K562 (cell line): ENCODE measurements at regions not wholly inside any gene's neighbourhood (a gene's known extent, or its start where the extent isn't known, plus 50 kb on each side); places are given as distances from the start of the nearest gene placed in this dataset.

Source experiments
- ATAC-seq: fragments of 200-7000 bp; cut with Tn5 transposase; 3 replicates; pipeline ENCODE4 v1.9.1; 2020; ENCODE audit warnings: moderate library complexity
- BruUV-seq: library from RNA; stranded (reverse); fragments of 400-500 nt; replicated peaks from 2 replicates; lab custom pipeline; 2021; lab: Mats Ljungman, UMichigan
- CTCF ChIA-PET: fragments of 300-600 bp; formaldehyde crosslinking; extraction: SDS; loops from one replicate; lab custom pipeline; 2021; ENCODE audit warnings: low intra/inter-chr PET ratio; lab: Yijun Ruan, JAX
- POLR2A ChIA-PET: fragments of 300-600, 350-650 bp; sonication (Branson Sonifier 250); formaldehyde crosslinking; extraction: SDS; loops from one replicate; lab custom pipeline; 2021; ENCODE audit warnings: antibody characterized with exemption, inconsistent platforms; lab: Yijun Ruan, JAX
- DNase-seq, 4 experiments: peaks; one replicate each; pipeline versions ENCODE4 v3.0.0 to v3.0.0-alpha.2; 2011 to 2018; ENCODE audit warnings: low spot score in 3 of 4, mixed read lengths in 3 of 4; ENCODE audit errors: extremely low read depth in 1 of 4
- FAIRE-seq: peaks from 2 replicates; lab custom pipeline; 2011; peaks lifted over from hg19 to GRCh38; lab: Jason Lieb, UNC
- H2AFZ ChIP-seq: 2 replicates; pipeline ENCODE4 v1.6.0; 2011; ENCODE audit warnings: low read depth, low read length, control low read depth, inconsistent platforms
- H3K27ac ChIP-seq: fragments of 200-600 bp; 3 replicates; pipeline ENCODE4 v1.8.0; 2011; ENCODE audit warnings: low read depth, mild to moderate bottlenecking, control low read depth, inconsistent platforms, low read length, moderate library complexity, mixed read lengths; ENCODE audit errors: extremely low read depth
- H3K27me3 ChIP-seq, 2 experiments: fragments of 300-600 bp in 1 of 2; 2 replicates in 1 of 2; 3 replicates in 1 of 2; pipeline versions ENCODE4 v1.6.0 to v1.8.0; 2011; ENCODE audit warnings: inconsistent platforms in 2 of 2, low read length in 2 of 2, mild to moderate bottlenecking in 1 of 2, mixed read lengths in 1 of 2, moderate library complexity in 1 of 2; ENCODE audit not compliant: control insufficient read depth in 2 of 2, insufficient read depth in 2 of 2
- H3K36me3 ChIP-seq: fragments of 300-600 bp; 3 replicates; pipeline ENCODE4 v1.8.0; 2011; ENCODE audit warnings: mild to moderate bottlenecking, low read length, inconsistent platforms; ENCODE audit not compliant: control insufficient read depth, insufficient read depth
- H3K4me1 ChIP-seq, 2 experiments: fragments of 200-600 bp in 1 of 2; replicated peaks in 1 of 2; 2 replicates in 1 of 2; 3 replicates in 1 of 2; pipeline versions ENCODE4 v1.5.1 to v1.8.0; 2011; ENCODE audit warnings: inconsistent platforms in 2 of 2, low read length in 2 of 2, mild to moderate bottlenecking in 1 of 2, mixed read lengths in 1 of 2, moderate library complexity in 1 of 2; ENCODE audit not compliant: control insufficient read depth in 2 of 2, insufficient read depth in 2 of 2
- H3K4me2 ChIP-seq: 2 replicates; pipeline ENCODE4 v1.6.1; 2011; ENCODE audit warnings: low read length, control low read depth, inconsistent platforms, mixed read lengths; ENCODE audit not compliant: insufficient read depth
- H3K4me3 ChIP-seq: fragments of 200-600 bp; sonication (generic), shearing (Covaris generic); 2 replicates; pipeline ENCODE4 v1.5.1; 2016; ENCODE audit warnings: control low read depth, inconsistent platforms
- H3K79me2 ChIP-seq: fragments of 200-600 bp; 3 replicates; pipeline ENCODE4 v1.8.0; 2011; ENCODE audit warnings: low read length, inconsistent platforms; ENCODE audit not compliant: control insufficient read depth, insufficient read depth
- H3K9ac ChIP-seq, 2 experiments: 2 replicates each; pipeline versions ENCODE4 v1.6.0 to v1.6.1; 2011; ENCODE audit warnings: low read depth in 2 of 2, low read length in 2 of 2, control low read depth in 1 of 2, inconsistent platforms in 1 of 2, mild to moderate bottlenecking in 1 of 2, mixed read lengths in 1 of 2; ENCODE audit not compliant: insufficient read depth in 1 of 2
- H3K9me1 ChIP-seq: one replicate; pipeline ENCODE4 v1.6.0; 2011; ENCODE audit warnings: inconsistent platforms, mild to moderate bottlenecking, low read length, moderate library complexity; ENCODE audit not compliant: control insufficient read depth, insufficient read depth
- H3K9me3 ChIP-seq: replicated peaks from 2 replicates; pipeline ENCODE4 v1.5.1; 2011; ENCODE audit warnings: low read depth, low read length, inconsistent platforms; ENCODE audit not compliant: control insufficient read depth, insufficient read depth
- H4K20me1 ChIP-seq: replicated peaks from 2 replicates; pipeline ENCODE4 v1.6.1; 2011; ENCODE audit warnings: low read length, inconsistent platforms, mixed read lengths; ENCODE audit not compliant: control insufficient read depth, insufficient read depth
- AFF1 ChIP-seq, 2 experiments: fragments of 450-650 bp; IDR thresholded peaks; 2 replicates each; pipeline ENCODE4 v1.6.1; 2018; ENCODE audit warnings: mild to moderate bottlenecking in 2 of 2, low read depth in 1 of 2; ENCODE audit not compliant: partially characterized antibody in 2 of 2
- CC2D1A ChIP-seq: fragments of 450-650 bp; IDR thresholded peaks from 2 replicates; pipeline ENCODE4 v1.6.1; 2017; ENCODE audit warnings: mild to moderate bottlenecking
- DLX4 ChIP-seq: fragments of 250-450 bp; sonication (Bioruptor Pico); IDR thresholded peaks from 2 replicates; pipeline ENCODE4 v1.6.1; 2021; ENCODE audit warnings: mild to moderate bottlenecking
- ELF2 ChIP-seq: fragments of 250-450 bp; sonication (Bioruptor Pico); IDR thresholded peaks from 2 replicates; pipeline ENCODE4 v1.5.0; 2021; ENCODE audit warnings: mild to moderate bottlenecking
- MECOM ChIP-seq: fragments of 250-450 bp; sonication (Bioruptor Pico); IDR thresholded peaks from 2 replicates; pipeline ENCODE4 v1.8.0; 2022; ENCODE audit warnings: inconsistent platforms
- MYBL2 ChIP-seq, 2 experiments: fragments of 450-650 bp in 1 of 2; sonication (generic) in 1 of 2; formaldehyde crosslinking in 1 of 2; IDR thresholded peaks; 2 replicates each; pipeline versions ENCODE4 v1.6.1 to v1.8.1; 2017 to 2022; ENCODE audit warnings: borderline replicate concordance in 1 of 2, inconsistent platforms in 1 of 2, low read depth in 1 of 2, mild to moderate bottlenecking in 1 of 2, missing genetic modification reagents in 1 of 2, moderate library complexity in 1 of 2
- NFYB ChIP-seq: IDR thresholded peaks from 2 replicates; pipeline ENCODE4 v1.6.1; 2011; ENCODE audit warnings: mild to moderate bottlenecking, moderate library complexity; ENCODE audit not compliant: insufficient read length; ENCODE audit errors: extremely low read depth
- PTTG1 ChIP-seq: fragments of 450-650 bp; IDR thresholded peaks from 2 replicates; pipeline ENCODE4 v1.6.1; 2016; ENCODE audit warnings: low read depth, mild to moderate bottlenecking, missing genetic modification characterization, missing compliant biosample characterization
- THRB ChIP-seq: fragments of 450-650 bp; formaldehyde crosslinking; conservative IDR thresholded peaks from 2 replicates; pipeline ENCODE4 v1.4.0; 2022; ENCODE audit warnings: mild to moderate bottlenecking, missing genetic modification characterization
- YY1 ChIP-seq, 3 experiments: IDR thresholded peaks; 2 replicates each; pipeline ENCODE4 v1.6.1; 2011; ENCODE audit warnings: low read length in 2 of 3, mild to moderate bottlenecking in 2 of 3, moderate library complexity in 2 of 3, borderline replicate concordance in 1 of 3, control low read depth in 1 of 3, low read depth in 1 of 3; ENCODE audit not compliant: insufficient read depth in 3 of 3, insufficient replicate concordance in 2 of 3, control insufficient read depth in 1 of 3, insufficient read length in 1 of 3; ENCODE audit errors: extremely low read depth in 1 of 3
- ZNF586 ChIP-seq: fragments of 450-650 bp; formaldehyde crosslinking; conservative IDR thresholded peaks from 2 replicates; pipeline ENCODE4 v1.4.0; 2020; ENCODE audit warnings: mild to moderate bottlenecking, moderate library complexity
- ZNF639 ChIP-seq, 2 experiments: fragments of 200-800 bp in 1 of 2; sonication (Bioruptor generic) in 1 of 2; sonication (generic) in 1 of 2; formaldehyde crosslinking in 1 of 2; IDR thresholded peaks in 1 of 2; conservative IDR thresholded peaks in 1 of 2; 2 replicates each; pipeline versions ENCODE4 v1.5.0 to v1.6.1; 2016 to 2020; ENCODE audit warnings: missing compliant biosample characterization in 1 of 2, missing genetic modification characterization in 1 of 2, missing genetic modification reagents in 1 of 2
- ZNF668 ChIP-seq: fragments of 250-450 bp; sonication (Bioruptor Pico); IDR thresholded peaks from 2 replicates; pipeline ENCODE4 v1.8.0; 2022; ENCODE audit warnings: mild to moderate bottlenecking, inconsistent platforms
- ZNF695 ChIP-seq: fragments of 450-650 bp; formaldehyde crosslinking; IDR thresholded peaks from 2 replicates; pipeline ENCODE4 v1.4.0; 2020; ENCODE audit warnings: mild to moderate bottlenecking, moderate library complexity
- whole genome bisulfite sequencing: fragments of 100-300 bp; shearing (Covaris generic); methylation state at CpG from one replicate; pipeline ENCODE4 v1.1.6; 2016; ENCODE audit warnings: low coverage, mixed read lengths; ENCODE audit not compliant: insufficient coverage; ENCODE audit errors: missing lambda C conversion rate; 5-methylcytosine and 5-hydroxymethylcytosine counted together
- in situ Hi-C: fragments of 300-500 bp; cut with MboI; formaldehyde crosslinking; loops from 4 replicates; pipeline ENCODE4 v1.15.0; 2018; ENCODE audit warnings: inconsistent platforms, mixed read lengths
- intact Hi-C: fragments of 100-400 bp; cut with micrococcal nuclease; formaldehyde crosslinking; loops from 2 replicates; pipeline ENCODE4 v1.14.2; 2022

GRCh38 chr5:97726106-97726505 is 543.1 kb upstream of the RIOK2 start:
- Histone ChIP-seq H3K27me3 (no peaks in the 10 kb centered on the region), H3K4me1 (no peaks in the 10 kb centered on the region), H3K4me3 (no peak overlapping the region), H3K4me2 (no peak overlapping the region), H3K79me2 (no peaks in the 10 kb centered on the region), H3K9me1 (no peaks in the 10 kb centered on the region), H3K9me3 (no peaks in the 10 kb centered on the region), H3K27ac (no peak overlapping the region), H2AFZ (no peak overlapping the region), H4K20me1 (no peaks in the 10 kb centered on the region), H3K9ac (no peak overlapping the region), H3K36me3 (no peaks in the 10 kb centered on the region)
- in situ Hi-C loops (no loop called here), intact Hi-C loops (no loop called here)
- 0% methylated on average over 1 of the region's 1 CpG for WGBS
- ChIA-PET POLR2A (no interaction called here), CTCF (no interaction called here)
- BruUV-seq, result no TSS peak
- ATAC-seq (no peak), DNase-seq (no peak), FAIRE-seq (no peak)
- no peak for TF ChIP-seq ZNF639 (CRISPR knock-in tag; conservative IDR thresholded peaks at IDR 0.05 in 1 of 2, IDR thresholded peaks at IDR 0.05 in 1 of 2)
- no peak for TF ChIP-seq THRB
- no peak for TF ChIP-seq DLX4 (CRISPR knock-in tag)
- no peak for TF ChIP-seq ZNF668 (CRISPR knock-in tag)
- no peak for TF ChIP-seq NFYB
- TF ChIP-seq ZNF695, result no peak
- TF ChIP-seq YY1 (IDR thresholded peaks at IDR 0.05; ENCODE audit: borderline replicate concordance in 1 of 3, control insufficient read depth in 1 of 3, extremely low read depth in 1 of 3, insufficient read depth in 3 of 3, insufficient read length in 1 of 3, insufficient replicate concordance in 2 of 3, low read depth in 1 of 3, low read length in 2 of 3), result no peak
- TF ChIP-seq CC2D1A, result no peak
- no peak for TF ChIP-seq PTTG1 (tag)
- TF ChIP-seq MYBL2 (IDR thresholded peaks at IDR 0.05; ENCODE audit: low read depth), result no peak
- no peak for TF ChIP-seq MYBL2 (CRISPR knock-in tag; IDR thresholded peaks at IDR 0.05; ENCODE audit: borderline replicate concordance)
- TF ChIP-seq ZNF586 (CRISPR knock-in tag), result no peak
- TF ChIP-seq MECOM (CRISPR knock-in tag), result no peak
- TF ChIP-seq ELF2 (CRISPR knock-in tag), result no peak
- TF ChIP-seq AFF1 (IDR thresholded peaks at IDR 0.05; ENCODE audit: low read depth in 1 of 2, partially characterized antibody in 2 of 2), result no peak
